NB4 (cell line): ENCODE measurements at regions not wholly inside any gene's neighbourhood (a gene's known extent, or its start where the extent isn't known, plus 50 kb on each side); places are given as distances from the start of the nearest gene placed in this dataset.

Experiments
- MYC ChIP-seq: IDR thresholded peaks from 2 replicates; pipeline ENCODE4 v1.6.1; 2011; ENCODE audit warnings: low read depth, low read length
- POLR2A ChIP-seq: IDR thresholded peaks from 2 replicates; pipeline ENCODE4 v1.6.1; 2011; ENCODE audit warnings: mild to moderate bottlenecking; ENCODE audit not compliant: insufficient read length; ENCODE audit errors: extremely low read depth
- TF ChIP-seq, protein P1 (sequence below): IDR thresholded peaks from one replicate; pipeline ENCODE4 v1.5.1; 2012; ENCODE audit warnings: low read depth, low read length
- TF ChIP-seq, protein P2 (sequence below): IDR thresholded peaks from 2 replicates; pipeline ENCODE4 v1.6.1; 2011; ENCODE audit warnings: low read depth, low read length

DNA sequence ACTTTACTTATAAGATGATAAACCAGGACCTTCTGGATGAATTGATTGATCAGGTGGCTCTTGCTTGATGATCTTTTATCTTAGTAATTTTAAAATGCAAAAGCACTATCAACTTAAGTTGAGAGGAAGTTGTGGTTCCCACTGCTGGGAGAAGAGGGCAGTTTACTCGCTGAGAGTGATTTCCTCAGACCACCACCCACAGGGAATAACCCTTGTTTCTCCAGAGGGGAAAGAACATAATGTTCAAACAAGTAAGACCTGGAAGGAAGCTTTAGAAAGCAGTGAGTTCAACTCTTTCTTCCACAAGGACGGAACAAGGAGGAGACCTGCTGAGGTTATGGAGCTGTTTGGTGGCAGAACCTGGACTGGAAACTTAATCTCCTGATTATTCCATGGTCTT lies 138.7 kb downstream of the FAM204A start:
- TF ChIP-seq, protein P1, sequence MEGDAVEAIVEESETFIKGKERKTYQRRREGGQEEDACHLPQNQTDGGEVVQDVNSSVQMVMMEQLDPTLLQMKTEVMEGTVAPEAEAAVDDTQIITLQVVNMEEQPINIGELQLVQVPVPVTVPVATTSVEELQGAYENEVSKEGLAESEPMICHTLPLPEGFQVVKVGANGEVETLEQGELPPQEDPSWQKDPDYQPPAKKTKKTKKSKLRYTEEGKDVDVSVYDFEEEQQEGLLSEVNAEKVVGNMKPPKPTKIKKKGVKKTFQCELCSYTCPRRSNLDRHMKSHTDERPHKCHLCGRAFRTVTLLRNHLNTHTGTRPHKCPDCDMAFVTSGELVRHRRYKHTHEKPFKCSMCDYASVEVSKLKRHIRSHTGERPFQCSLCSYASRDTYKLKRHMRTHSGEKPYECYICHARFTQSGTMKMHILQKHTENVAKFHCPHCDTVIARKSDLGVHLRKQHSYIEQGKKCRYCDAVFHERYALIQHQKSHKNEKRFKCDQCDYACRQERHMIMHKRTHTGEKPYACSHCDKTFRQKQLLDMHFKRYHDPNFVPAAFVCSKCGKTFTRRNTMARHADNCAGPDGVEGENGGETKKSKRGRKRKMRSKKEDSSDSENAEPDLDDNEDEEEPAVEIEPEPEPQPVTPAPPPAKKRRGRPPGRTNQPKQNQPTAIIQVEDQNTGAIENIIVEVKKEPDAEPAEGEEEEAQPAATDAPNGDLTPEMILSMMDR = no peak
- no peak for TF ChIP-seq MYC
- TF ChIP-seq POLR2A = no peak
- TF ChIP-seq, protein P2, sequence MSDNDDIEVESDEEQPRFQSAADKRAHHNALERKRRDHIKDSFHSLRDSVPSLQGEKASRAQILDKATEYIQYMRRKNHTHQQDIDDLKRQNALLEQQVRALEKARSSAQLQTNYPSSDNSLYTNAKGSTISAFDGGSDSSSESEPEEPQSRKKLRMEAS = no peak
